HEK293 (cell line): ENCODE measurements at regions not wholly inside any gene's neighbourhood (a gene's known extent, or its start where the extent isn't known, plus 50 kb on each side); places are given as distances from the start of the nearest gene placed in this dataset.

Experiments
- CTCF ChIA-PET: fragments of 350-600 bp; formaldehyde crosslinking; extraction: SDS; loops from one replicate; lab custom pipeline; 2021; ENCODE audit warnings: antibody characterized with exemption; lab: Yijun Ruan, JAX
- POLR2A ChIA-PET: fragments of 300-600 bp; formaldehyde crosslinking; extraction: SDS; loops from one replicate; lab custom pipeline; 2020; ENCODE audit warnings: antibody characterized with exemption, inconsistent platforms; lab: Yijun Ruan, JAX
- H3K27ac ChIP-seq: fragments of 200-500 bp; sonication (Bioruptor generic); 2 replicates; pipeline ENCODE4 v1.5.1; 2014; ENCODE audit warnings: low read depth, low read length, control low read depth, inconsistent platforms; ENCODE audit errors: extremely low read depth
- H3K36me3 ChIP-seq, 2 experiments: fragments of 200-500 bp in 1 of 2; sonication (Bioruptor generic) in 1 of 2; 1 replicate in 1 of 2; 2 replicates in 1 of 2; pipeline ENCODE4 v1.5.1; 2014 to 2017; ENCODE audit warnings: inconsistent platforms in 2 of 2, low read length in 2 of 2; ENCODE audit not compliant: control insufficient read depth in 2 of 2, insufficient read depth in 1 of 2
- H3K4me1 ChIP-seq: fragments of 200-500 bp; sonication (Bioruptor generic); 2 replicates; pipeline ENCODE4 v1.5.1; 2014; ENCODE audit warnings: mild to moderate bottlenecking, low read length, inconsistent platforms; ENCODE audit not compliant: control insufficient read depth, insufficient read depth
- H3K4me3 ChIP-seq: 2 replicates; pipeline ENCODE4 v1.5.1; 2011; ENCODE audit warnings: low read depth, mild to moderate bottlenecking, control low read depth, low read length, moderate library complexity
- H3K9me3 ChIP-seq: fragments of 200-500 bp; sonication (Bioruptor generic); 2 replicates; pipeline ENCODE4 v1.5.1; 2014; ENCODE audit warnings: low read depth, low read length, inconsistent platforms; ENCODE audit not compliant: control insufficient read depth, insufficient read depth
- FEZF1 ChIP-seq: fragments of 450-650 bp; formaldehyde crosslinking; IDR thresholded peaks from 2 replicates; pipeline ENCODE4 v1.5.1; 2016; ENCODE audit warnings: missing biosample characterization, missing genetic modification characterization
- MZF1 ChIP-seq: fragments of 450-650 bp; formaldehyde crosslinking; IDR thresholded peaks from 2 replicates; pipeline ENCODE4 v1.5.1; 2017; ENCODE audit warnings: missing biosample characterization, missing genetic modification characterization, borderline replicate concordance
- PATZ1 ChIP-seq: fragments of 450-650 bp; formaldehyde crosslinking; IDR thresholded peaks from 2 replicates; pipeline ENCODE4 v1.5.1; 2016; ENCODE audit warnings: missing biosample characterization, missing genetic modification characterization
- PRDM1 ChIP-seq: fragments of 450-650 bp; formaldehyde crosslinking; IDR thresholded peaks from 2 replicates; pipeline ENCODE4; 2016; ENCODE audit warnings: missing biosample characterization, missing genetic modification characterization
- REST ChIP-seq: fragments of 450-650 bp; formaldehyde crosslinking; IDR thresholded peaks from 2 replicates; pipeline ENCODE4 v1.5.1; 2016; ENCODE audit warnings: missing biosample characterization, missing genetic modification characterization
- ZFP69B ChIP-seq: fragments of 450-650 bp; formaldehyde crosslinking; IDR thresholded peaks from 2 replicates; pipeline ENCODE4 v1.5.1; 2016; ENCODE audit warnings: missing biosample characterization, missing genetic modification characterization
- ZNF280C ChIP-seq: fragments of 450-650 bp; formaldehyde crosslinking; IDR thresholded peaks from 2 replicates; pipeline ENCODE4 v1.5.1; 2016; ENCODE audit warnings: missing biosample characterization, missing genetic modification characterization
- ZNF37A ChIP-seq: fragments of 450-650 bp; IDR thresholded peaks from 2 replicates; pipeline ENCODE4 v1.5.1; 2018; ENCODE audit warnings: missing biosample characterization, missing genetic modification characterization
- ZNF394 ChIP-seq: fragments of 450-650 bp; formaldehyde crosslinking; IDR thresholded peaks from 2 replicates; pipeline ENCODE4 v1.5.1; 2016; ENCODE audit warnings: missing biosample characterization, missing genetic modification characterization, mild to moderate bottlenecking, moderate library complexity, borderline replicate concordance
- ZNF404 ChIP-seq: fragments of 450-650 bp; formaldehyde crosslinking; IDR thresholded peaks from 2 replicates; pipeline ENCODE4 v1.5.1; 2017; ENCODE audit warnings: missing biosample characterization, missing genetic modification characterization
- ZNF416 ChIP-seq: fragments of 450-650 bp; formaldehyde crosslinking; IDR thresholded peaks from 2 replicates; pipeline ENCODE4 v1.5.1; 2016; ENCODE audit warnings: missing biosample characterization, missing genetic modification characterization
- ZNF530 ChIP-seq: fragments of 450-650 bp; formaldehyde crosslinking; IDR thresholded peaks from 2 replicates; pipeline ENCODE4 v1.5.1; 2016; ENCODE audit warnings: low read depth, missing biosample characterization, missing genetic modification characterization
- ZNF600 ChIP-seq: fragments of 450-650 bp; formaldehyde crosslinking; IDR thresholded peaks from 2 replicates; pipeline ENCODE4 v1.5.1; 2016; ENCODE audit warnings: missing biosample characterization, missing genetic modification characterization
- ZNF610 ChIP-seq: fragments of 450-650 bp; formaldehyde crosslinking; IDR thresholded peaks from 2 replicates; pipeline ENCODE4 v1.5.1; 2016; ENCODE audit warnings: missing biosample characterization, missing genetic modification characterization, borderline replicate concordance
- ZNF629 ChIP-seq: fragments of 450-650 bp; formaldehyde crosslinking; IDR thresholded peaks from 2 replicates; pipeline ENCODE4 v1.5.1; 2017; ENCODE audit warnings: missing biosample characterization, missing genetic modification characterization
- ZSCAN30 ChIP-seq: fragments of 450-650 bp; IDR thresholded peaks from 2 replicates; pipeline ENCODE4 v1.5.1; 2018; ENCODE audit warnings: missing biosample characterization, mild to moderate bottlenecking, missing genetic modification characterization, moderate library complexity
- TF ChIP-seq, protein P1 (sequence below): fragments of 450-650 bp; formaldehyde crosslinking; conservative IDR thresholded peaks from 2 replicates; pipeline ENCODE4 v1.5.1; 2016; ENCODE audit warnings: low read depth, missing biosample characterization, missing genetic modification characterization
- TF ChIP-seq, protein P2 (sequence below): fragments of 450-650 bp; formaldehyde crosslinking; IDR thresholded peaks from 2 replicates; pipeline ENCODE4 v1.5.1; 2016; ENCODE audit warnings: missing biosample characterization, missing genetic modification characterization, low read depth

DNA sequence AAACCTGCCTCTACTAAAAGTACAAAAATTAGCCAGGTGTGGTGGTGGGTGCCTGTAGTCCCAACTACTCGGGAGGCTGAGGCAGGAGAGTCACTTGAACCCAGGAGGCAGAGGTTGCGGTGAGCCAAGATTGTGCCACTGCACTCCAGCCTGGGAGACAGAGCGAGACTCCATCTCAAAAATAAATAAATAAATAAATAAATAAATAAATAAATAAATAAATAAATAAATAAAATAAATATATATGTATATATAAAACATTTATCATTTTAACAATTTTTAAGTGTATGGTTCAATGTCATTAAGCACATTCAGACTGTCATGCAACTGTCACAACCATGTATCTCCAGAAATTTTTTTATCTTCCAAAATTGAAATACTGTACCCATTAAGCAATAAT, 147.1 kb upstream of the FOXP2 start (continued):
- TF ChIP-seq, protein P1, sequence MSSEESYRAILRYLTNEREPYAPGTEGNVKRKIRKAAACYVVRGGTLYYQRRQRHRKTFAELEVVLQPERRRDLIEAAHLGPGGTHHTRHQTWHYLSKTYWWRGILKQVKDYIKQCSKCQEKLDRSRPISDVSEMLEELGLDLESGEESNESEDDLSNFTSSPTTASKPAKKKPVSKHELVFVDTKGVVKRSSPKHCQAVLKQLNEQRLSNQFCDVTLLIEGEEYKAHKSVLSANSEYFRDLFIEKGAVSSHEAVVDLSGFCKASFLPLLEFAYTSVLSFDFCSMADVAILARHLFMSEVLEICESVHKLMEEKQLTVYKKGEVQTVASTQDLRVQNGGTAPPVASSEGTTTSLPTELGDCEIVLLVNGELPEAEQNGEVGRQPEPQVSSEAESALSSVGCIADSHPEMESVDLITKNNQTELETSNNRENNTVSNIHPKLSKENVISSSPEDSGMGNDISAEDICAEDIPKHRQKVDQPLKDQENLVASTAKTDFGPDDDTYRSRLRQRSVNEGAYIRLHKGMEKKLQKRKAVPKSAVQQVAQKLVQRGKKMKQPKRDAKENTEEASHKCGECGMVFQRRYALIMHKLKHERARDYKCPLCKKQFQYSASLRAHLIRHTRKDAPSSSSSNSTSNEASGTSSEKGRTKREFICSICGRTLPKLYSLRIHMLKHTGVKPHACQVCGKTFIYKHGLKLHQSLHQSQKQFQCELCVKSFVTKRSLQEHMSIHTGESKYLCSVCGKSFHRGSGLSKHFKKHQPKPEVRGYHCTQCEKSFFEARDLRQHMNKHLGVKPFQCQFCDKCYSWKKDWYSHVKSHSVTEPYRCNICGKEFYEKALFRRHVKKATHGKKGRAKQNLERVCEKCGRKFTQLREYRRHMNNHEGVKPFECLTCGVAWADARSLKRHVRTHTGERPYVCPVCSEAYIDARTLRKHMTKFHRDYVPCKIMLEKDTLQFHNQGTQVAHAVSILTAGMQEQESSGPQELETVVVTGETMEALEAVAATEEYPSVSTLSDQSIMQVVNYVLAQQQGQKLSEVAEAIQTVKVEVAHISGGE (tag by site-specific recombination): peak; percentile 73
- TF ChIP-seq ZNF394 (tag by site-specific recombination) (peak; percentile 96), REST (tag by site-specific recombination) (peak; percentile 69), ZNF404 (tag by site-specific recombination) (0 out of 2 replicates have a peak, but pooled peaks have one; percentile 10)

DNA sequence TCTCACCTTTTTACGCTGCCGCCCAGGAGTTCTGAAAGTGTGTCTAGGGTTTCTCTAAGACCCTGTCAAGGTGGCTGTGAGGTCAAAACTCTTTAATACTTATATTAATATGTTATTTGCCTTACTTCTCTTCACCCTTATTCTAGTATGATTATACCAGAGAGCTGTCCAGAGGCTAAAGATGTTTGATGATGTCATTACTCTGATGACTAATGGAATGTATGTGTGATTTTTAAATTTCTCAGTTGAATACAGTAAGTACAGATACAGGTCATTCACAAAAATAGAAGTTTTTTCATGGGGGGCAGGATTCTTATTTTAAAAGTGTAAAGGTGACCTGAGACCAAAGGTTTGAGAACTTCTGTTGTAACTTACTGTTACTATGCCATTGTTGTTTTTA, 150.6 kb upstream of the FOXP2 start:
- ChIA-PET CTCF (no interaction called here), POLR2A (no interaction called here)
- H3K27ac ChIP-seq: no peak overlapping the region
- no peaks in the 10 kb centered on the region for H3K4me1 ChIP-seq
- no peak overlapping the region for H3K4me3 ChIP-seq
- H3K36me3 ChIP-seq: no peaks in the 10 kb centered on the region
- no peaks in the 10 kb centered on the region for H3K9me3 ChIP-seq
- no peak for TF ChIP-seq FEZF1 (tag by site-specific recombination)
- TF ChIP-seq ZNF610 (tag by site-specific recombination): no peak
- TF ChIP-seq ZFP69B: no peak
- TF ChIP-seq ZNF629 (tag by site-specific recombination): 0 out of 2 replicates have a peak, but pooled peaks have one; percentile 23
- TF ChIP-seq ZNF600 (tag by site-specific recombination): no peak
- TF ChIP-seq, protein P2, sequence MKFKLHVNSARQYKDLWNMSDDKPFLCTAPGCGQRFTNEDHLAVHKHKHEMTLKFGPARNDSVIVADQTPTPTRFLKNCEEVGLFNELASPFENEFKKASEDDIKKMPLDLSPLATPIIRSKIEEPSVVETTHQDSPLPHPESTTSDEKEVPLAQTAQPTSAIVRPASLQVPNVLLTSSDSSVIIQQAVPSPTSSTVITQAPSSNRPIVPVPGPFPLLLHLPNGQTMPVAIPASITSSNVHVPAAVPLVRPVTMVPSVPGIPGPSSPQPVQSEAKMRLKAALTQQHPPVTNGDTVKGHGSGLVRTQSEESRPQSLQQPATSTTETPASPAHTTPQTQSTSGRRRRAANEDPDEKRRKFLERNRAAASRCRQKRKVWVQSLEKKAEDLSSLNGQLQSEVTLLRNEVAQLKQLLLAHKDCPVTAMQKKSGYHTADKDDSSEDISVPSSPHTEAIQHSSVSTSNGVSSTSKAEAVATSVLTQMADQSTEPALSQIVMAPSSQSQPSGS (tag by site-specific recombination): peak; percentile 79
- TF ChIP-seq ZNF530 (tag by site-specific recombination): no peak

DNA sequence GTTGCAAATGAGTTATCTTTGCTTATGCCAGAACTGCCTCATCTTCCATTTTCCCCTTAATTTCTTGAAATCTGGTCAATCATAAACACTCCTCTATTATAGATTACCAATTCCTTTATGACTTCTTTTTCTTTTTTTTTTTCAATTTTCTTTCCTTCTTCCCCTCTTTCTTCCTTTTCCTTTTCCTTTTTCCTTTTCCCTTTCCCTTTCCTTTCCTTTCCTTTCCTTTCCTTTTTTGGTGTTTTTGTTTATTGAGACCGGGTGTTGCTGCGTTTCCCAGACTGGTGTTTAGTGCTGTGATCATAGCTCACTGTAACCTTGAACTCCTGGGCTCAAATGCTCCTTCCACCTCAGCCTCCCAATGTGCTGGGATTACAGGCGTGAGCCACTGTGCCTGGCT, 151.4 kb upstream of the FOXP2 start:
- no peaks in the 10 kb centered on the region for H3K9me3 ChIP-seq
- POLR2A ChIA-PET: no interaction called here
- no peaks in the 10 kb centered on the region for H3K36me3 ChIP-seq
- no peaks in the 10 kb centered on the region for H3K4me1 ChIP-seq
- CTCF ChIA-PET: interaction anchor here (0.7 kb wide), 2 partner anchors 92 to 456 kb away, joined by 3 to 4 read pairs; no protein-coding TSS in a partner anchor
- TF ChIP-seq MZF1 (no peak), ZNF37A (no peak), ZNF416 (tag by site-specific recombination) (no peak), ZNF280C (tag by site-specific recombination) (no peak), ZSCAN30 (tag by site-specific recombination) (no peak), PRDM1 (tag by site-specific recombination) (peak; percentile 99), PATZ1 (tag by site-specific recombination) (no peak)
- no peak overlapping the region for H3K27ac ChIP-seq
- H3K4me3 ChIP-seq: no peak overlapping the region
